ENCODE measurements at regions not wholly inside any gene's neighbourhood (a gene's known extent, or its start where the extent isn't known, plus 50 kb on each side); places are given as distances from the start of the nearest gene placed in this dataset.

- DNase-seq: no peak
These were observed 179.0 kb upstream of the RASGEF1B start for GRCh38 chr4:81650606-81651242.

GRCh38 chr4:81648576-81649275 lies 177.0 kb upstream of the RASGEF1B start:
- DNase-seq: peak; percentile 24

- DNase-seq: no peak
These were observed 175.7 kb upstream of the RASGEF1B start for GRCh38 chr4:81647388-81647787.

GRCh38 chr4:81642543-81642942 lies 170.8 kb upstream of the RASGEF1B start:
- no peak for DNase-seq

- no peak for DNase-seq
These were observed 167.5 kb upstream of the RASGEF1B start for GRCh38 chr4:81639248-81639647.

GRCh38 chr4:81638698-81639097 lies 167.0 kb upstream of the RASGEF1B start:
- no peak for DNase-seq

- DNase-seq: no peak
These were observed 164.0 kb upstream of the RASGEF1B start for GRCh38 chr4:81635739-81636138.

GRCh38 chr4:81634766-81635549 lies 163.3 kb upstream of the RASGEF1B start:
- no peak for DNase-seq

- DNase-seq: no peak
These were observed 162.5 kb upstream of the RASGEF1B start for GRCh38 chr4:81634165-81634564.

GRCh38 chr4:81632581-81633299 lies 161.0 kb upstream of the RASGEF1B start:
- DNase-seq: no peak

- DNase-seq: no peak
These were observed 160.3 kb upstream of the RASGEF1B start for GRCh38 chr4:81631958-81632441.

GRCh38 chr4:81629366-81629765 lies 157.7 kb upstream of the RASGEF1B start:
- no peak for DNase-seq

- DNase-seq: no peak
These were observed 156.8 kb upstream of the RASGEF1B start for GRCh38 chr4:81628489-81628888.

- DNase-seq: no peak
These were observed 155.9 kb upstream of the RASGEF1B start for GRCh38 chr4:81627590-81627989.

- DNase-seq: no peak
These were observed 155.1 kb upstream of the RASGEF1B start for GRCh38 chr4:81626851-81627250.

GRCh38 chr4:81625422-81626417 lies 154.0 kb upstream of the RASGEF1B start:
- DNase-seq: no peak

GRCh38 chr4:81623434-81623833 lies 151.7 kb upstream of the RASGEF1B start:
- DNase-seq: no peak

GRCh38 chr4:81622474-81623184 lies 150.9 kb upstream of the RASGEF1B start:
- no peak for DNase-seq

GRCh38 chr4:81622028-81622427 lies 150.3 kb upstream of the RASGEF1B start:
- DNase-seq: no peak

- no peak for DNase-seq
These were observed 149.8 kb upstream of the RASGEF1B start for GRCh38 chr4:81621490-81621889.

- DNase-seq: no peak
These were observed 148.7 kb upstream of the RASGEF1B start for GRCh38 chr4:81620442-81620841.
